IMR-90 (cell line): ENCODE measurements at regions not wholly inside any gene's neighbourhood (a gene's known extent, or its start where the extent isn't known, plus 50 kb on each side); places are given as distances from the start of the nearest gene placed in this dataset.

Experiments used
- ATAC-seq: fragments of 200-7000 bp; cut with Tn5 transposase; 2 replicates; pipeline ENCODE4 v1.9.1; 2020; ENCODE audit warnings: low read depth, mild to moderate bottlenecking, moderate library complexity
- BruUV-seq: library from RNA; stranded (reverse); fragments of 400-500 nt; replicated peaks from 2 replicates; lab custom pipeline; 2021; lab: Mats Ljungman, UMichigan
- CTCF ChIA-PET: fragments of 300-600 bp; formaldehyde crosslinking; extraction: SDS; loops from one replicate; lab custom pipeline; 2021; ENCODE audit warnings: antibody characterized with exemption; lab: Yijun Ruan, JAX
- POLR2A ChIA-PET: fragments of 300-600 bp; sonication (Branson Sonifier 250); formaldehyde crosslinking; loops from one replicate; lab custom pipeline; 2022; ENCODE audit warnings: antibody characterized with exemption; ENCODE audit not compliant: unreplicated experiment; lab: Charles Lee
- DNase-seq: peaks from one replicate; pipeline ENCODE4 v3.0.0; 2013
- H2AFZ ChIP-seq: replicated peaks from 2 replicates; pipeline ENCODE3; 2013; ENCODE audit warnings: low read length, mild to moderate bottlenecking; ENCODE audit not compliant: poor library complexity
- H2AK5ac ChIP-seq: 2 replicates; pipeline ENCODE4 v1.6.1; 2013; ENCODE audit warnings: low read depth, low read length, inconsistent platforms
- H2AK9ac ChIP-seq: replicated peaks from 2 replicates; pipeline ENCODE3; 2013; ENCODE audit warnings: mild to moderate bottlenecking, low read depth, low read length, moderate library complexity; ENCODE audit not compliant: poor library complexity
- H2BK120ac ChIP-seq: 2 replicates; pipeline ENCODE4 v1.6.1; 2013; ENCODE audit warnings: low read depth, low read length, inconsistent platforms
- H2BK15ac ChIP-seq: 3 replicates; pipeline ENCODE4 v1.6.1; 2013; ENCODE audit warnings: low read depth, low read length, inconsistent platforms
- H2BK20ac ChIP-seq: 2 replicates; pipeline ENCODE4 v1.6.1; 2013; ENCODE audit warnings: low read depth, mild to moderate bottlenecking, inconsistent platforms, low read length, moderate library complexity
- H2BK5ac ChIP-seq: 2 replicates; pipeline ENCODE4 v1.6.1; 2013; ENCODE audit warnings: mild to moderate bottlenecking, low read depth, low read length, inconsistent platforms; ENCODE audit not compliant: poor library complexity, severe bottlenecking
- H3K14ac ChIP-seq: replicated peaks from 2 replicates; pipeline ENCODE4 v1.6.1; 2013; ENCODE audit warnings: low read depth, low read length, inconsistent platforms
- H3K18ac ChIP-seq: 2 replicates; pipeline ENCODE4 v1.6.1; 2013; ENCODE audit warnings: low read depth, low read length, control low read depth
- H3K23ac ChIP-seq: 2 replicates; pipeline ENCODE4 v1.6.1; 2013; ENCODE audit warnings: low read depth, low read length, inconsistent platforms
- H3K27ac ChIP-seq: 2 replicates; pipeline ENCODE4 v1.5.1; 2013; ENCODE audit warnings: mild to moderate bottlenecking, control low read depth, low read length; ENCODE audit not compliant: insufficient read depth
- H3K27me3 ChIP-seq: 2 replicates; pipeline ENCODE4 v1.6.1; 2013; ENCODE audit warnings: low read length; ENCODE audit not compliant: control insufficient read depth, insufficient read depth
- H3K36me3 ChIP-seq: 2 replicates; pipeline ENCODE4 v1.6.1; 2013; ENCODE audit warnings: low read length, mixed read lengths; ENCODE audit not compliant: control insufficient read depth, insufficient read depth
- H3K4ac ChIP-seq: 2 replicates; pipeline ENCODE4 v1.6.1; 2013; ENCODE audit warnings: low read depth, low read length, inconsistent platforms
- H3K4me1 ChIP-seq: 2 replicates; pipeline ENCODE4 v1.6.1; 2013; ENCODE audit warnings: low read length, mixed read lengths; ENCODE audit not compliant: control insufficient read depth, insufficient read depth
- H3K4me2 ChIP-seq: 2 replicates; pipeline ENCODE4 v1.6.1; 2013; ENCODE audit warnings: low read depth, mild to moderate bottlenecking, control low read depth, low read length, moderate library complexity
- H3K4me3 ChIP-seq: 2 replicates; pipeline ENCODE4 v1.5.1; 2013; ENCODE audit warnings: low read depth, mild to moderate bottlenecking, control low read depth, low read length, moderate library complexity; ENCODE audit not compliant: insufficient read depth
- H3K56ac ChIP-seq: 2 replicates; pipeline ENCODE4 v1.6.1; 2013; ENCODE audit warnings: low read length, inconsistent platforms; ENCODE audit not compliant: insufficient read depth; ENCODE audit errors: extremely low read depth
- H3K79me1 ChIP-seq, 2 experiments: 2 replicates each; pipeline ENCODE4 v1.6.1; 2013; ENCODE audit warnings: low read length in 2 of 2, inconsistent platforms in 1 of 2, low read depth in 1 of 2
- H3K9ac ChIP-seq: 2 replicates; pipeline ENCODE4 v1.6.1; 2013; ENCODE audit warnings: low read depth, low read length, control low read depth
- H3K9me1 ChIP-seq: 2 replicates; pipeline ENCODE4 v1.6.1; 2013; ENCODE audit warnings: low read length, inconsistent platforms; ENCODE audit not compliant: insufficient read depth
- H3K9me3 ChIP-seq: 2 replicates; pipeline ENCODE4 v1.6.1; 2013; ENCODE audit warnings: low read length; ENCODE audit not compliant: control insufficient read depth, insufficient read depth
- H4K20me1 ChIP-seq: 2 replicates; pipeline ENCODE4 v1.6.1; 2013; ENCODE audit warnings: low read length, inconsistent platforms; ENCODE audit not compliant: insufficient read depth
- H4K5ac ChIP-seq: 2 replicates; pipeline ENCODE4 v1.6.1; 2013; ENCODE audit warnings: mild to moderate bottlenecking, low read depth, low read length, control low read depth
- H4K8ac ChIP-seq, 2 experiments: 2 replicates each; pipeline ENCODE4 v1.6.1; 2013; ENCODE audit warnings: low read depth in 2 of 2, low read length in 2 of 2, control low read depth in 1 of 2, inconsistent platforms in 1 of 2
- H4K91ac ChIP-seq: 2 replicates; pipeline ENCODE4 v1.6.1; 2013; ENCODE audit warnings: low read depth, low read length, inconsistent platforms; ENCODE audit not compliant: insufficient read depth
- BHLHE40 ChIP-seq: fragments of 150-350 bp; IDR thresholded peaks from 2 replicates; pipeline ENCODE4 v1.6.1; 2016; ENCODE audit warnings: mild to moderate bottlenecking, low read depth, low read length
- CHD1 ChIP-seq: IDR thresholded peaks from 2 replicates; pipeline ENCODE4 v1.6.1; 2012; ENCODE audit warnings: low read depth, low read length, improper control_type of control experiment
- RCOR1 ChIP-seq: IDR thresholded peaks from 2 replicates; pipeline ENCODE4 v1.6.1; 2012; ENCODE audit warnings: mild to moderate bottlenecking, low read length, improper control_type of control experiment; ENCODE audit not compliant: insufficient replicate concordance
- USF2 ChIP-seq: fragments of 150-350 bp; IDR thresholded peaks from 2 replicates; pipeline ENCODE4 v1.6.1; 2017; ENCODE audit warnings: mild to moderate bottlenecking, antibody characterized with exemption, low read length, low read depth
- WGBS, 2 experiments: methylation state at CpG; one replicate each; pipeline versions ENCODE4 v1.1.5 to v1.1.7; 2013; ENCODE audit warnings: missing lambda C conversion rate in 2 of 2; ENCODE audit not compliant: insufficient read length in 1 of 2; ENCODE audit errors: extremely low coverage in 2 of 2; 5-methylcytosine and 5-hydroxymethylcytosine counted together
- dilution Hi-C: fragments of 300-500 bp; cut with HindIII; formaldehyde crosslinking; loops from one replicate; pipeline ENCODE4 v1.14.3; 2018; ENCODE audit warnings: low sequenced_read_pairs; ENCODE audit not compliant: unreplicated experiment
- in situ Hi-C: fragments of 300-500 bp; cut with MboI; formaldehyde crosslinking; loops from 3 replicates; pipeline ENCODE4 v1.14.3; 2019; ENCODE audit warnings: low sequenced_read_pairs, inconsistent platforms, mixed read lengths
- intact Hi-C: fragments of 100-400 bp; cut with micrococcal nuclease; formaldehyde crosslinking; loops from 2 replicates; pipeline ENCODE4 v1.10.0; 2022

- H3K18ac ChIP-seq, result no peak overlapping the region
- TF ChIP-seq USF2 (no peak), CHD1 (no peak), BHLHE40 (no peak), RCOR1 (no peak)
- ATAC-seq (no peak), DNase-seq (no peak)
- H2AFZ ChIP-seq, result no peak overlapping the region
- H4K91ac ChIP-seq, result no peak overlapping the region
- H3K9me1 ChIP-seq, result no peaks in the 10 kb centered on the region
- no peak overlapping the region for H2BK15ac ChIP-seq
- H4K20me1 ChIP-seq, result no peaks in the 10 kb centered on the region
- no peak overlapping the region for H3K9ac ChIP-seq
- H2BK120ac ChIP-seq, result no peak overlapping the region
- no TSS peak for BruUV-seq
- no peaks in the 10 kb centered on the region for H3K27me3 ChIP-seq
- H3K4me2 ChIP-seq, result no peak overlapping the region
- H2BK20ac ChIP-seq, result no peak overlapping the region
- no peaks in the 10 kb centered on the region for H3K79me1 ChIP-seq
- no peak overlapping the region for H3K4ac ChIP-seq
- ChIA-PET POLR2A (no interaction called here), CTCF (no interaction called here)
- no peak overlapping the region for H3K14ac ChIP-seq
- H3K4me3 ChIP-seq, result no peak overlapping the region
- intact Hi-C loops (no loop called here), in situ Hi-C loops (no loop called here), dilution Hi-C loops (no loop called here)
- no peak overlapping the region for H2AK5ac ChIP-seq
- H3K23ac ChIP-seq, result no peak overlapping the region
- H2BK5ac ChIP-seq, result no peak overlapping the region
- H3K36me3 ChIP-seq, result no peaks in the 10 kb centered on the region
- H3K4me1 ChIP-seq, result no peaks in the 10 kb centered on the region
- H2AK9ac ChIP-seq, result no peak overlapping the region
- H3K27ac ChIP-seq, result no peak overlapping the region
- H3K56ac ChIP-seq, result no peak overlapping the region
- no peak overlapping the region for H4K8ac ChIP-seq
- no CpG with 5 or more reads among the region's 1 CpG for WGBS, 2 experiments
- no peak overlapping the region for H4K5ac ChIP-seq
- H3K9me3 ChIP-seq, result no peaks in the 10 kb centered on the region
Measured at GRCh38 chr3:145550522-145550921, 610.5 kb downstream of the PLOD2 start.
